ENCODE measurements at regions not wholly inside any gene's neighbourhood (a gene's known extent, or its start where the extent isn't known, plus 50 kb on each side); places are given as distances from the start of the nearest gene placed in this dataset.

DNA sequence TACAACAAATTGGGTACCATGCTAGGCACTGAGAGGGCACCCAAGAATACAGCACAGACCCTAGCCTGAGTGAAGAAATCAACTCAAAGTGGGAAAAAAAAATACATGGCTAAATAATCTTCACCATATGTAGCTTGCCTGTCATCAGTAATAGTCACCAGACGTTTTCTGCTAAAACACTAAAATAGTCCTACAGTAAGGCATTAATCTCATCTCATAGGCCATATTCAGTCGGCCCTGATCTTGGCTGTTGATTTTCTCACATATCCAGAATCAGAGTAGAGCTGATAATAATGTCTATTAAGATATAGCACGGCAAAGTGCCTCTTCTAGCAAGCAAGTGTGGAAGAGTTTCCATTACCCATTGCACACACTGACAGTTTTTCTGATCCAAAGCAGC is 322.1 kb upstream of the SLC30A5 start:
- TF ChIP-seq CREB1 (CRISPR knock-in tag; IDR thresholded peaks at IDR 0.05; ENCODE audit: low read depth): no peak
- TF ChIP-seq EZH2 (IDR thresholded peaks at IDR 0.05; ENCODE audit: low read depth, unreplicated experiment): no peak
- no peak for TF ChIP-seq ETS1 (IDR thresholded peaks at IDR 0.05)
- TF ChIP-seq, protein P1, sequence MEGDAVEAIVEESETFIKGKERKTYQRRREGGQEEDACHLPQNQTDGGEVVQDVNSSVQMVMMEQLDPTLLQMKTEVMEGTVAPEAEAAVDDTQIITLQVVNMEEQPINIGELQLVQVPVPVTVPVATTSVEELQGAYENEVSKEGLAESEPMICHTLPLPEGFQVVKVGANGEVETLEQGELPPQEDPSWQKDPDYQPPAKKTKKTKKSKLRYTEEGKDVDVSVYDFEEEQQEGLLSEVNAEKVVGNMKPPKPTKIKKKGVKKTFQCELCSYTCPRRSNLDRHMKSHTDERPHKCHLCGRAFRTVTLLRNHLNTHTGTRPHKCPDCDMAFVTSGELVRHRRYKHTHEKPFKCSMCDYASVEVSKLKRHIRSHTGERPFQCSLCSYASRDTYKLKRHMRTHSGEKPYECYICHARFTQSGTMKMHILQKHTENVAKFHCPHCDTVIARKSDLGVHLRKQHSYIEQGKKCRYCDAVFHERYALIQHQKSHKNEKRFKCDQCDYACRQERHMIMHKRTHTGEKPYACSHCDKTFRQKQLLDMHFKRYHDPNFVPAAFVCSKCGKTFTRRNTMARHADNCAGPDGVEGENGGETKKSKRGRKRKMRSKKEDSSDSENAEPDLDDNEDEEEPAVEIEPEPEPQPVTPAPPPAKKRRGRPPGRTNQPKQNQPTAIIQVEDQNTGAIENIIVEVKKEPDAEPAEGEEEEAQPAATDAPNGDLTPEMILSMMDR (conservative IDR thresholded peaks at IDR 0.05; ENCODE audit: low read depth in 2 of 2): no peak
- TF ChIP-seq NANOG (IDR thresholded peaks at IDR 0.05; ENCODE audit: borderline replicate concordance): no peak
- no peak overlapping the region for H3K4me2 ChIP-seq
- Mint-ChIP-seq H3K27ac (no peak overlapping the region), H3K36me3 (ENCODE audit: low read depth) (no peaks in the 10 kb centered on the region), H3K9me3 (no peaks in the 10 kb centered on the region), H3K4me3 (no peak overlapping the region), H3K4me1 (no peaks in the 10 kb centered on the region), H3K27me3 (ENCODE audit: insufficient read depth, low read depth, poor library complexity) (peaks cover 6% of the 10 kb centered on the region)
- no peaks in the 10 kb centered on the region for H3K36me3 ChIP-seq (ENCODE audit: insufficient read depth)
- H3K79me2 ChIP-seq (replicated peaks; ENCODE audit: insufficient read depth): no peaks in the 10 kb centered on the region
- ATAC-seq (no peak), DNase-seq (ENCODE audit: low spot score) (no peak)
- no peaks in the 10 kb centered on the region for H4K20me1 ChIP-seq (replicated peaks; ENCODE audit: insufficient read depth)
- H2AFZ ChIP-seq: no peak overlapping the region
- H3F3A ChIP-seq (replicated peaks; ENCODE audit: low read depth): no peaks in the 10 kb centered on the region
- no peak overlapping the region for H3K27ac ChIP-seq (ENCODE audit: low read depth)
- H3K4me1 ChIP-seq (ENCODE audit: insufficient read depth): no peaks in the 10 kb centered on the region
- no peaks in the 10 kb centered on the region for H3K27me3 ChIP-seq (ENCODE audit: insufficient read depth)
- peaks cover 22% of the 10 kb centered on the region; the same call in 1 of the 2 replicates for H3K9me2 ChIP-seq (ENCODE audit: insufficient read depth)
- no peak overlapping the region for H3K4me3 ChIP-seq

- Histone ChIP-seq H3K27ac (ENCODE audit: low read depth) (no peak overlapping the region), H4K20me1 (replicated peaks; ENCODE audit: insufficient read depth) (no peaks in the 10 kb centered on the region), H3K4me2 (no peak overlapping the region), H3K9me2 (ENCODE audit: insufficient read depth) (peaks cover 26% of the 10 kb centered on the region; the same call in 1 of the 2 replicates), H3K27me3 (ENCODE audit: insufficient read depth) (no peaks in the 10 kb centered on the region), H3K4me1 (ENCODE audit: insufficient read depth) (no peaks in the 10 kb centered on the region), H2AFZ (no peak overlapping the region), H3K36me3 (ENCODE audit: insufficient read depth) (no peaks in the 10 kb centered on the region), H3K4me3 (no peak overlapping the region), H3K79me2 (replicated peaks; ENCODE audit: insufficient read depth) (no peaks in the 10 kb centered on the region), H3F3A (replicated peaks; ENCODE audit: low read depth) (no peaks in the 10 kb centered on the region)
- H3K4me1 Mint-ChIP-seq: no peaks in the 10 kb centered on the region
- H3K4me3 Mint-ChIP-seq: no peak overlapping the region
- no peaks in the 10 kb centered on the region for H3K9me3 Mint-ChIP-seq
- DNase-seq (ENCODE audit: low spot score) (no peak), ATAC-seq (no peak)
- no peak overlapping the region for H3K27ac Mint-ChIP-seq
- TF ChIP-seq ETS1 (IDR thresholded peaks at IDR 0.05) (no peak), ZNF331 (CRISPR knock-in tag; IDR thresholded peaks at IDR 0.05; ENCODE audit: low read depth) (no peak)
- no peaks in the 10 kb centered on the region for H3K27me3 Mint-ChIP-seq (ENCODE audit: insufficient read depth, low read depth, poor library complexity)
- no peaks in the 10 kb centered on the region for H3K36me3 Mint-ChIP-seq (ENCODE audit: low read depth)
These were observed 317.4 kb upstream of the SLC30A5 start for GRCh38 chr5:68776381-68776780.

DNA sequence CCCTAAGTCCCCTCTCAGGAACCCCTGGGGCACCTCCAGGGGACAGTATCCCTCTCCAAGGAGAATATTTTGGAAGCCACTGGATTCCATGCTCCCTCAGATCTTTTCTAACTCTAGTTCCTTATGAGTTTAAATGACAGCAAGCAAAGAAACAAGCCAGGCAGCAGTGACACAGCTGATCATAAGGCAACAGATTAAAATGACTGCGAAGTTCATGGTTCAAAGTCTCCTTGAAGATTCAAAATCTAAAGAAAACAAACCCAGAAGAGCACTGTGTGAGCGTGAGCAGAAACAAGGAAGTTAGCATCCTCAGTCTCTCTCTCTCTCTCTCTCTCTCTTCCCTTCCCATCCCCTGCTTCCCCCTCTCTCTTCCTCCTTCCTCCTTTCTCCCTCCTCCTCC is 316.7 kb upstream of the SLC30A5 start:
- DNase-seq (ENCODE audit: low spot score) (no peak), ATAC-seq (no peak)
- no peak overlapping the region for H3K27ac Mint-ChIP-seq
- no peak overlapping the region for H3K4me3 Mint-ChIP-seq
- Histone ChIP-seq H3F3A (replicated peaks; ENCODE audit: low read depth) (no peaks in the 10 kb centered on the region), H2AFZ (peak overlapping the region; percentile 56; the same call in 1 of the 2 replicates), H4K20me1 (replicated peaks; ENCODE audit: insufficient read depth) (no peaks in the 10 kb centered on the region), H3K79me2 (replicated peaks; ENCODE audit: insufficient read depth) (no peaks in the 10 kb centered on the region), H3K4me3 (no peak overlapping the region), H3K9me2 (ENCODE audit: insufficient read depth) (peaks cover 26% of the 10 kb centered on the region; the same call in 1 of the 2 replicates), H3K36me3 (ENCODE audit: insufficient read depth) (no peaks in the 10 kb centered on the region), H3K27ac (ENCODE audit: low read depth) (no peak overlapping the region), H3K4me1 (ENCODE audit: insufficient read depth) (no peaks in the 10 kb centered on the region), H3K4me2 (no peak overlapping the region), H3K27me3 (ENCODE audit: insufficient read depth) (no peaks in the 10 kb centered on the region)
- no peaks in the 10 kb centered on the region for H3K9me3 Mint-ChIP-seq
- H3K4me1 Mint-ChIP-seq: no peaks in the 10 kb centered on the region
- no peaks in the 10 kb centered on the region for H3K36me3 Mint-ChIP-seq (ENCODE audit: low read depth)
- H3K27me3 Mint-ChIP-seq (ENCODE audit: insufficient read depth, low read depth, poor library complexity): no peaks in the 10 kb centered on the region
- no peak for TF ChIP-seq POLR2AphosphoS5 (IDR thresholded peaks at IDR 0.05; ENCODE audit: low read depth)
- no peak for TF ChIP-seq EZH2phosphoT487 (IDR thresholded peaks at IDR 0.05; ENCODE audit: unreplicated experiment)
- no peak for TF ChIP-seq STAT1 (IDR thresholded peaks at IDR 0.05; ENCODE audit: unreplicated experiment)

All from GM23338 (cell line).